ENCODE measurements at regions not wholly inside any gene's neighbourhood (a gene's known extent, or its start where the extent isn't known, plus 50 kb on each side); places are given as distances from the start of the nearest gene placed in this dataset.
A peak's percentile ranks its signal among the peaks of the same experiment; 100 is the strongest.
"Not testable (repeated sequence)": the region's sequence is repeated elsewhere in the genome, so short reads cannot be mapped to it uniquely, and the experiment has no call there.

DNA sequence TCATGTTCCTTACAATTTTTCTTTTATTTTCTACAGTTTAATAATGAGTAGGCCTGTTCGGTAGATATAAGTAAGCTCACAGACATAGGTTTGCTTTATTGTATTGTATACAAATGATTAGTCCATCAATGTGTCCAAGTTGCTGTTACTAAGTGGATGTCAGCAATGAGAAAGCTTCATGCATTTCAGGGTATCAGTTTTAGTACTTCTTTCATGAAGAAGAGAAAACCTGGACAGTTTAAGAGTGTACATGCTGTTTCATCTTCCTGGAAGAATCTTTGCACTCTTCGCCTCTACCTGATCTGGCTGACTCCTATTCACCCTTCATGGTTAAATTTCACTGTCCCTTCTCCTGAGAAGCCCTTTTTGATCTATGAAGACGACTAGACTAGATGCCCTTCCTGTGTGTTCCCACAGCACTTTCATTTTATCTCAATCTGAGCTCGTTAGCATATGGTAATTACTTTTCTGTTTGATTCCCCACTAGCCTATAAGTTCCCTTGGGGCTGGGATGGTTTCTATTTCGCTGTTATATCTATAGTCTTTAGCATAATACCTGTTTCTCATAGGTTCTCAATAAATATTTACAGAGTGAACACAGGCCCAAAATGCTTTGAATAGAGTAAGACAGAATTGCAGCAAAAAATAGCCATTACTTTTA, 70.7 kb downstream of the CETN3 start:
- no peak for DNase-seq

DNA sequence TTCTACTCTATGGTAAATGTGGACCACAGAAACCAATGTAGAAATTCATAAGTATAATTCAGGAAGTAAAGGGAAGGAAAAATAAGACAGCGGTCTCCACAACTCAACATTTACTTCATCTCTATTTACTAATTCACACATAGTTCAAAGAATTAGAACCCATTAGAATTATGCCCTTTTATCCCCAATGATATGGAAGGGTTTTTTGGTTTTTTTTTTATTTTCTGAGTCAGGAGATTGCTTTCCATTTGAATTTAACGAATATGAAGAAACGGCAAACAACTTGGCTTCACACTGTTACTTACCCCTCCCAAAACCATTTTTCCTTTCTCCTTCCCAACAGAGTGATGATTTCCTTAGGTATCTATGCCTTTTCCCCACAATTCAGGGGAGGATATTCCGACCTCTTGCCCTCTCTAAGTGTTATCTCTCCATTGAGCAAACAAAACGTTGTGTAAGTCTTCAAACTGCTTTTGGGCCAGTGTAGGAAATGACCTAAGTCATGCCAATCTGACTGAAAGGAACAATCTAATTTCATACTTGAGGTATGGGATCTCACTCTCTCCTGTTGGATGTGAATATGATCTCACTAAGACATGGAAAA, 72.0 kb downstream of the CETN3 start:
- DNase-seq = no peak

GRCh38 chr5:90336752-90337151, 72.8 kb downstream of the CETN3 start:
- DNase-seq = no peak

DNA sequence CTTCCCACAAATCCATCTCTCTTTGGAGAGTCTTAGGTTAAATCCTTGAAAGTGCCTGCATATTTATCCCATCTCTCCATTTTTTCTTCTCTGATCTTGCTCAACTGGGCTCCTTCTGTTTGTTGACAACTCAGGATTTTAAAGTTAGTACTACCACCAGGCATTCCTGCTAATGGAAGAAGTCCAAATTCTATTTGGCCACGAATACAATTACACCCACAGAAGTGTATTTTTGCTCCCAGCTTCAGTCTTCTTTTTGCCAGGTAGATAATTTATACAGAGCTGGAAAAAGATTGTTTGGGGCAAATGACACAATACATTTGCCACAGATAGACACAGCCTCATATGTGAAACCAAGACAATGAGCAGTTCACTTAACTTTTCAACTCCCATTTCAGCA, 74.8 kb downstream of the CETN3 start:
- DNase-seq = no peak

GRCh38 chr5:90329911-90330310, 79.6 kb downstream of the CETN3 start:
- DNase-seq = no peak

GRCh38 chr5:90326995-90327394, 82.6 kb downstream of the CETN3 start:
- no peak for DNase-seq

DNA sequence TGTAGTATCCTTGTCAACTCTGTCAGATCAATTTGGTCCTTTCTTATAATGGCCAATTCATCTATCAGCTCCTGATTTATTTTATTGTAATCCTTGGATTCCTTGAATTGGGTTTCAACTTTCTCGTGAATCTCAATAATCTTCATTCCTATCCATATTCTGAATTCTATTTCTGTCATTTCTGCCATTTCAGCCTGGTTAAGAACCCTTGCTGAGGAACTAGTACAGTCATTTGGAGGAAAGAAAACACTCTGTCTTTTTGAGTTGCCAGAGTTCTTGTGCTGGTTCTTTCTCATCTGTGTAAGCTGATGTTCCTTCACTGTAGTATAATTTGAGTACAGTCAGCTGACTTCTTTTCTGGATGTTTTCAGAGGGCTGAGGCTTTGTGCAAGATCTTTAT, 84.5 kb downstream of the CETN3 start:
- no peak for DNase-seq

GRCh38 chr5:90320348-90320747, 89.2 kb downstream of the CETN3 start:
- not testable (repeated sequence) for DNase-seq

DNA sequence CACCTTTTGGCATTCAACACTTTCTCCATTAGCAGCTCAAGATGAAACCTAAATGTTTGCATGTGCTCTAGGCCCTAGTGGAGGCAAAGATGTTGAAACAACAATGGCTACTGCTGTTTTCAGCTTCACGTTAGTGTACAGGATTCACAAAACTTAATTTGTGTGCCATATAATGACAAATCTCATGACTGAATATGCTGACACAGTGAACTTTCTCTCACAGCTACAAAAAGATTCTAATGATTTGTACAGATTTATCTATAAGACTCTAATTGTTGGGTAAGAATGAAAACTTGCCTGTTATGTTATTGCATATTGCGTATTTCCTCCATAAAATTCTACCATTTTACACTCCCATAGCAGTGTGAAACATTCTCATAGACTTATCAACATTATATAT, 97.5 kb downstream of the CETN3 start:
- no peak for DNase-seq

GRCh38 chr5:90311401-90311800, 98.2 kb downstream of the CETN3 start:
- no peak for DNase-seq

DNA sequence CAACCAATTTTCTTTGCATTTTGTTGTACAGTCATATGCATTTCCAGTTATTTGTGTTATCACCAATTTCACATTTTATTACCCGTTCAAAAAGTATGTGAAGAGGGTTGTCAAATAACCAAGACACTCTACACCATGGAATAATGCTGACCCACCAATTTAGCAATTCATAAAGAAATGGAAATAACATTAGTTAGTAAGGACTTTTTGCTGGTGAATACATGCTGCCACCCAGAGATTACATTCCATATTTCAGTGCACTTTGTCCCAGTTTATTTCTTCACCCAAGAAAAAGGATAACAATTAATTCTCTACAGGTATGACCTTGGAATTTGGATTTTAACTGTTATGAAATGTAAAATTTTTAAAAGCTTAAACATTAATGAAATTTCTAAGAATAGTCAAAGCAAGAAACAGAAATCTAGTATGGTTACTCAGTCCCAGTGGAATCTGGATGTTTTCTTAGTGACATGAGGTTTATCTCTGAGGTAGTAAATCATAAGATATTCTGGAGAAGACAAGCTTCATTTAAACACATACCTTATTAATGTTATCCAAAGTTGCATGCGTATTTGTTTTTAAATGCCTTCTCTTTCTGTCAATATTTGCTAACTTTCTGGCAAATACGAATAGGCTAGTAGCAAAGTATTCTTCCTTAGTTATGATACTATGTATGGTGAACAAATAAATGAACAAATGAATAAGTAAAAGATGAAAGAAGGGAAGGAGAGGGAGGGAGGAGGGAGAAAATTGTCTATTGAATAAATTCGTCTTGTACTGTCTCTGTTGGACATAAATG, 100.6 kb downstream of the CETN3 start:
- no peak for DNase-seq

GRCh38 chr5:90307782-90308181, 101.8 kb downstream of the CETN3 start:
- DNase-seq = no peak

DNA sequence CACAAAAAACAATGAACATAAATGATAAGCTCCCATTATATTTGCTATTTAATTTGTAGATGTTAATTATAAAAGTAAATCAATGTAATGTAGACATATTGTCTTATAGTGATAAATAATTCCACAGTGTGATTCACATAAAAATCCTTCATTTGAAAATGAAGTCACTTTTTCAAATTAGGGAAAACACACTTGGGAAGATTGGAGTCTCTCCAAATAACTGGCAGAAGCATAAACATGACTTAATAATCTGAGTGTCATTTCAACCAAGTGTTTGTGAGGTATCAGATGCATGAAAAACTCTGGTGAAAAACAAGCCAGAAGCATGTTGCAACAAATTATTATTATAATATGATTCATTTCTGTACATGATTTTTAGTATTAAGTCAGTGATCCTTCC, 102.2 kb downstream of the CETN3 start:
- no peak for DNase-seq

GRCh38 chr5:90306613-90307012, 102.9 kb downstream of the CETN3 start:
- no peak for DNase-seq

GRCh38 chr5:90305041-90305720, 104.4 kb downstream of the CETN3 start:
- DNase-seq = no peak

- DNase-seq = no peak
These were observed 108.3 kb downstream of the CETN3 start for GRCh38 chr5:90301248-90301647.

GRCh38 chr5:90297045-90297764, 112.4 kb downstream of the CETN3 start:
- no peak for DNase-seq

DNA sequence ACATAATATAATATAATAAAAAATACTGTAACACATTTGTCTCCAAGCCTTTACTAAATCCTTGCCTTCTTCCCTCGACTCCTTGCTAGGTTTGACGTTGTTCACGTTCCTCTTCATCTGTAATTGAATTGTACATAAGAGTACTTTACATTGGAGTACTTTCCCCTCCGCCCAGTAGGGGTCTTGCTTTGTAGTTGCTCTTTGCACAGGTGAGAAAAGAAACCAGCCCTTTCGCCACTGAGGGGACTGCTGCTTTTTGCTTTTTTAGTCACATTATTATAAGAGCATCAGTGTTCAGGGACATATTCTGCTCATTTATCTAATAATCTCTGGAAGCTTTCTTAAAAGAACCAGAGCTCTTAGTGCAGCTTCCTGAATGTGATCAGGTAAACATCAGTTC, 115.0 kb downstream of the CETN3 start:
- DNase-seq = peak; percentile 57

GRCh38 chr5:90293931-90294330, 115.6 kb downstream of the CETN3 start:
- no peak for DNase-seq

DNA sequence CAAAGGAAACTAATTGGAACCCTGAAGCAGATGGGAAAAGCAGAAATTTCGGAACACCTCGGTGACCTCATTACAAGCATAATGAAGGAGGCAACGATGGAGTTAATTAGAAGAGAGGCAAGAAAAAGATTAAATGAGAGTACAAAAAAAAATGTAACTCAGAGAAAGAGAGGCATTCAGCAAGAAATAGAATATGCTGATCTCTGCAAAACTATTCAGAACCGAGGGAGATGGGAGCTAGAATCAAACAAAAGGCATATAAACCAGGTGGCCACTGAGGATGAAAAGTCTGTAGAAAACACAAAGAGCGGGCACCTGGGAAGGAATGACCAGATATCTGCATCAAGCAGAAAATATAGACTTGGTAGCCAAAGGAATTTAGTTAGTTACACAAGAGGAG, 118.9 kb downstream of the CETN3 start:
- no peak for DNase-seq

DNA sequence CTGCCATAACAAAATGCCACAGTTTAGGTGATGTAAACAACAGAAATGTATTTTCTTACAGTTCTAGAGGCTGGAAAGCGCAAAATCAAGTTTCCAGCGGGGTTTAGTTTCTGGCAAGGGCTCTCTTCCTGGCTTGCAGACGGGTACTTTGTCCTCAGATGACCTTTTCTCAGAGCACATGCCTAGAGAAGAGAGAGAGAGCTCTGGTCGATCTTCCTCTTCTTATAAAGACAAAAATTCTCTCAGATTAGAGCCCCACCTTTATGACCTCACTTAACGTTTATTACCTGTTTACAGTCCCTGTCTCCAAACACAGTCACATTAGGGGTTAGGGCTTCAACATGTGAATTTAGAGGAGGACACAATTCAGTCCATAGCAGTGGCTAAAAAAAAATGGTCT, 119.7 kb downstream of the CETN3 start:
- no peak for DNase-seq

GRCh38 chr5:90287036-90287435, 122.5 kb downstream of the CETN3 start:
- no peak for DNase-seq

- DNase-seq = no peak
These were observed 124.0 kb downstream of the CETN3 start for GRCh38 chr5:90285581-90285980.
